ENCODE measurements at regions not wholly inside any gene's neighbourhood (a gene's known extent, or its start where the extent isn't known, plus 50 kb on each side); places are given as distances from the start of the nearest gene placed in this dataset.

DNA sequence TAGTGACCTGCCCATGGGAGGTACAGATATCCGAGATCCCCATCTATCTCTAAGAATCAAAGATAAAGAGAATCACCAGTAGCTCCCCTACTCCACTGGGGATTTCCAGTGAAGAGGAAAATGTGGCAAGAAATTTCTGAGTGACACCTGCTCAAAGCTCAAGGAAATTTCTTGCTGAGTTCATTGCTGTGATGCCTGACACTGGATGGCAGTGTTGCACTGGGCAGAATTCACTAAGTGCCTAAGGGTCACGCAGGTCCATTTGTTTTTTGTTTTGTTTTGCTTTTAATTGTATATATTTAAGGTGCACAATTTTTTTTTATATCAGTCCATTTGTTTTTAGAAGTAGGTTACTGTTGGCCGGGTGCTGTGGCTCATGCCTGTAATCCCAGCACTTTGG is 109.5 kb upstream of the KCNAB1 start:
- TF ChIP-seq EZH2 (IDR thresholded peaks at IDR 0.05) (no peak), POLR2AphosphoS5 (IDR thresholded peaks at IDR 0.05; ENCODE audit: borderline replicate concordance, low read depth, low read length) (no peak), FOXP2 (optimal IDR thresholded peaks at IDR 0.05; ENCODE audit: control extremely low read depth, extremely low read length, insufficient read depth) (no peak)
